GM23338 (cell line): ENCODE measurements at regions not wholly inside any gene's neighbourhood (a gene's known extent, or its start where the extent isn't known, plus 50 kb on each side); places are given as distances from the start of the nearest gene placed in this dataset.
"Not testable (repeated sequence)": the region's sequence is repeated elsewhere in the genome, so short reads cannot be mapped to it uniquely, and the experiment has no call there.

Source experiments
- ATAC-seq: fragments of 200-7000 bp; cut with Tn5 transposase; 3 replicates; pipeline ENCODE4 v1.9.1; 2020
- DNase-seq: peaks from one replicate; pipeline ENCODE4 v3.0.0-alpha.2; 2015; ENCODE audit warnings: low spot score
- H2AFZ ChIP-seq: fragments of 200-600 bp; sonication (generic); 2 replicates; pipeline ENCODE4 v1.8.0; 2016; ENCODE audit warnings: antibody characterized with exemption, mild to moderate bottlenecking, moderate library complexity
- H3F3A ChIP-seq: fragments of 200-600 bp; sonication (generic); replicated peaks from 2 replicates; pipeline ENCODE4 v1.8.0; 2017; ENCODE audit warnings: antibody characterized with exemption, mixed run types, low read depth
- H3K27ac ChIP-seq: fragments of 200-600 bp; sonication (generic); 2 replicates; pipeline ENCODE4 v1.6.1; 2016; ENCODE audit warnings: low read depth
- H3K27me3 ChIP-seq: fragments of 200-600 bp; sonication (generic); 2 replicates; pipeline ENCODE4 v1.8.0; 2016; ENCODE audit warnings: mild to moderate bottlenecking, mixed run types, moderate library complexity; ENCODE audit not compliant: insufficient read depth
- H3K36me3 ChIP-seq: fragments of 200-600 bp; sonication (generic); 2 replicates; pipeline ENCODE4 v1.8.0; 2016; ENCODE audit warnings: mild to moderate bottlenecking; ENCODE audit not compliant: insufficient read depth
- H3K4me1 ChIP-seq: fragments of 200-600 bp; sonication (generic); 2 replicates; pipeline ENCODE4 v1.8.0; 2016; ENCODE audit warnings: mild to moderate bottlenecking, moderate library complexity; ENCODE audit not compliant: insufficient read depth
- H3K4me2 ChIP-seq: fragments of 200-600 bp; sonication (generic); 2 replicates; pipeline ENCODE4 v1.7.1; 2017; ENCODE audit warnings: mixed run types
- H3K4me3 ChIP-seq: fragments of 200-600 bp; sonication (generic); 2 replicates; pipeline ENCODE4 v1.6.1; 2016; ENCODE audit warnings: mixed run types
- H3K79me2 ChIP-seq: fragments of 200-600 bp; sonication (generic); replicated peaks from 2 replicates; pipeline ENCODE4 v1.8.0; 2017; ENCODE audit warnings: mild to moderate bottlenecking; ENCODE audit not compliant: insufficient read depth
- H3K9me2 ChIP-seq: fragments of 200-600 bp; sonication (generic); 2 replicates; pipeline ENCODE4 v1.8.0; 2017; ENCODE audit not compliant: insufficient read depth
- H4K20me1 ChIP-seq: fragments of 200-600 bp; sonication (generic); replicated peaks from 2 replicates; pipeline ENCODE4 v1.8.0; 2017; ENCODE audit warnings: mild to moderate bottlenecking; ENCODE audit not compliant: insufficient read depth
- H3K27ac Mint-ChIP-seq: 2 replicates; pipeline ENCODE4 v1.8.0; 2020; ENCODE audit warnings: inconsistent platforms, mild to moderate bottlenecking, moderate library complexity, mixed read lengths
- H3K27me3 Mint-ChIP-seq: 3 replicates; pipeline ENCODE4 v1.8.0; 2022; ENCODE audit warnings: low read depth, mild to moderate bottlenecking, moderate library complexity, mixed read lengths, inconsistent platforms; ENCODE audit not compliant: insufficient read depth, poor library complexity
- H3K36me3 Mint-ChIP-seq: 3 replicates; pipeline ENCODE4 v1.8.0; 2021; ENCODE audit warnings: low read depth, mild to moderate bottlenecking, inconsistent platforms, moderate library complexity, mixed read lengths
- H3K4me1 Mint-ChIP-seq: 3 replicates; pipeline ENCODE4 v1.8.0; 2020; ENCODE audit warnings: mild to moderate bottlenecking, inconsistent platforms, mixed read lengths
- H3K4me3 Mint-ChIP-seq: 3 replicates; pipeline ENCODE4 v1.8.0; 2021; ENCODE audit warnings: moderate library complexity, mild to moderate bottlenecking, inconsistent platforms, mixed read lengths
- H3K9me3 Mint-ChIP-seq: 3 replicates; pipeline ENCODE4 v1.8.0; 2020; ENCODE audit warnings: moderate library complexity, mild to moderate bottlenecking, inconsistent platforms, mixed read lengths
- CREB1 ChIP-seq: fragments of 250-450 bp; sonication (Bioruptor Pico); IDR thresholded peaks from 2 replicates; pipeline ENCODE4 v1.5.0; 2020; ENCODE audit warnings: low read depth, mild to moderate bottlenecking, moderate library complexity
- EZH2 ChIP-seq: fragments of 200-600 bp; sonication (generic); IDR thresholded peaks from one replicate; pipeline ENCODE4 v1.8.0; 2017; ENCODE audit warnings: antibody characterized with exemption, mild to moderate bottlenecking, low read depth; ENCODE audit not compliant: unreplicated experiment
- EZH2phosphoT487 ChIP-seq: fragments of 200-600 bp; sonication (generic); IDR thresholded peaks from one replicate; pipeline ENCODE4 v1.8.1; 2018; ENCODE audit warnings: antibody characterized with exemption; ENCODE audit not compliant: unreplicated experiment
- NANOG ChIP-seq: IDR thresholded peaks from 2 replicates; pipeline ENCODE4 v1.6.1; 2016; ENCODE audit warnings: antibody characterized with exemption, borderline replicate concordance
- POLR2AphosphoS5 ChIP-seq: IDR thresholded peaks from 2 replicates; pipeline ENCODE4 v1.6.1; 2016; ENCODE audit warnings: antibody characterized with exemption, low read depth
- STAT1 ChIP-seq: IDR thresholded peaks from one replicate; pipeline ENCODE4 v1.6.1; 2016; ENCODE audit warnings: antibody characterized with exemption; ENCODE audit not compliant: unreplicated experiment
- ZNF114 ChIP-seq: fragments of 250-450 bp; sonication (Bioruptor Pico); IDR thresholded peaks from 2 replicates; pipeline ENCODE4 v1.5.0; 2020; ENCODE audit warnings: mild to moderate bottlenecking, moderate library complexity
- ZNF331 ChIP-seq: fragments of 250-450 bp; sonication (Bioruptor Pico); IDR thresholded peaks from 2 replicates; pipeline ENCODE4 v1.5.0; 2020; ENCODE audit warnings: low read depth, mild to moderate bottlenecking, moderate library complexity
- TF ChIP-seq, protein P1 (sequence below): IDR thresholded peaks from one replicate; pipeline ENCODE4 v1.6.1; 2018; ENCODE audit warnings: antibody characterized with exemption; ENCODE audit not compliant: unreplicated experiment

DNA sequence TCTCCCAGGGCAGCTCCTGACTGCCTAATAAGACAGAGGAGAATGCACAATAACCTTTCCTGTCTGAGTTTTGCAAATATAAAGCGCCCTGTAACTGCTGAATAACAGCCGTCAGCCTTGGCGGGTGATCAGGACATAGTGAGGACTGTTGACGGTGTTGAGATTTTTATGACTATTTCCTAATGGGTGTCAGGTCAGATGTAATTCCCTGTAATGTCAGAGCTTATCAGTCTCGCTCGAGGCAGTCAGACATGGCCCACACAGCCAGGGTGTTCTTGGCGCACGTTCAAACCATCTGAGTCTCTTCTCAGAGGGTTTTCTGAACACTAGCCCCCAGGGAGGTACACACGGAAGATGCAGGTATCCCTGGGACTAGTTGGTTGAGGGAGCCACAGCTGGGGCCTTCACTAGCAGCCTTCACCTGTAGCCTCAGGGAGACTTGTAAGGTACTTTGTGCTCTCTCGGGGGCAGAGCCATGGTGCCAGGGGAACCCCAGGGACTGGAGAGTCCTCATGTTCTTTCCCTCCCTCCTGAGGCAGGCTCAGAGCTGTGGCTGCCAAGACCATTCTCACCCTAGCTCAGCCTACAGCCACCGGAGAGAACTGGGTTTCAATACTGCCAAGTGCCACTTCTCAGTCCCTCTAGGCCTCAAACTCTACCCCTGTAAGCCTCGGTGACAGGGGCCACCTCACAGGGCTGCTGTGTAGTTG is 213.1 kb downstream of the UQCRFS1 start:
- Histone ChIP-seq H3K4me3 (no peak overlapping the region), H3K4me1 (no peaks in the 10 kb centered on the region), H3K27me3 (no peaks in the 10 kb centered on the region), H2AFZ (no peak overlapping the region), H3K9me2 (no peaks in the 10 kb centered on the region), H4K20me1 (no peaks in the 10 kb centered on the region), H3K4me2 (no peak overlapping the region), H3K36me3 (no peaks in the 10 kb centered on the region), H3K27ac (no peak overlapping the region), H3F3A (no peaks in the 10 kb centered on the region), H3K79me2 (no peaks in the 10 kb centered on the region)
- TF ChIP-seq NANOG, result no peak
- TF ChIP-seq EZH2phosphoT487, result no peak
- TF ChIP-seq ZNF114 (CRISPR knock-in tag), result no peak
- no peak overlapping the region for H3K4me3 Mint-ChIP-seq
- no peak overlapping the region for H3K27ac Mint-ChIP-seq
- peaks cover 11% of the 10 kb centered on the region for H3K27me3 Mint-ChIP-seq
- DNase-seq (no peak), ATAC-seq (no peak)
- peaks cover 35% of the 10 kb centered on the region for H3K9me3 Mint-ChIP-seq
- H3K36me3 Mint-ChIP-seq, result peaks cover 19% of the 10 kb centered on the region
- H3K4me1 Mint-ChIP-seq, result peaks cover 18% of the 10 kb centered on the region

DNA sequence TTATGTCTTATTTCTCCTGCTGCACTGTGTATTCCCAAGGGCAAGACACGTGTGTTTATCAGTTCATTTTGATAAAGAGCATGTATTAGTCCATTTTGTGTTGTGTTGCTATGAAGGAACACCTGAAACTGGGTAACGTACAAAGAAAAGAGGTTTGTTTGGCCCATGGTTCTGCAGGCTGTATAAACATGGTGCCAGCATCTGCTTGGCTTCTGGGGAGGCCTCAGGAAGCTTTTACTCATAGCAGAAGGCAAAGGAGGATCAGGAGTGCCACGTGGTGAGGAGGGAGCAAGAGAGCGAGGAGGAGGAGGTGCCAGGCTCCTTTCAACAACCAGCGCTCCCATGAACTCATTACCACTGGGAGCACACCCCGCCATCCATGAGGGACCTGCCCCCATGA is 214.0 kb downstream of the UQCRFS1 start:
- peaks cover 26% of the 10 kb centered on the region for H3K36me3 Mint-ChIP-seq
- no peak for ATAC-seq
- Histone ChIP-seq H3K36me3 (no peaks in the 10 kb centered on the region), H2AFZ (no peak overlapping the region), H3K4me3 (no peak overlapping the region), H3K27ac (no peak overlapping the region), H3K79me2 (no peaks in the 10 kb centered on the region), H3K4me1 (no peaks in the 10 kb centered on the region), H3K9me2 (no peaks in the 10 kb centered on the region), H3K27me3 (no peaks in the 10 kb centered on the region), H4K20me1 (no peaks in the 10 kb centered on the region), H3F3A (no peaks in the 10 kb centered on the region), H3K4me2 (no peak overlapping the region)
- no peak overlapping the region for H3K27ac Mint-ChIP-seq
- peaks cover 44% of the 10 kb centered on the region for H3K9me3 Mint-ChIP-seq
- DNase-seq, result no peak
- peaks cover 18% of the 10 kb centered on the region for H3K4me1 Mint-ChIP-seq
- TF ChIP-seq ZNF331 (CRISPR knock-in tag) (no peak), CREB1 (CRISPR knock-in tag) (no peak), STAT1 (no peak), NANOG (no peak), EZH2 (no peak), POLR2AphosphoS5 (no peak), ZNF114 (CRISPR knock-in tag) (no peak)
- TF ChIP-seq, protein P1, sequence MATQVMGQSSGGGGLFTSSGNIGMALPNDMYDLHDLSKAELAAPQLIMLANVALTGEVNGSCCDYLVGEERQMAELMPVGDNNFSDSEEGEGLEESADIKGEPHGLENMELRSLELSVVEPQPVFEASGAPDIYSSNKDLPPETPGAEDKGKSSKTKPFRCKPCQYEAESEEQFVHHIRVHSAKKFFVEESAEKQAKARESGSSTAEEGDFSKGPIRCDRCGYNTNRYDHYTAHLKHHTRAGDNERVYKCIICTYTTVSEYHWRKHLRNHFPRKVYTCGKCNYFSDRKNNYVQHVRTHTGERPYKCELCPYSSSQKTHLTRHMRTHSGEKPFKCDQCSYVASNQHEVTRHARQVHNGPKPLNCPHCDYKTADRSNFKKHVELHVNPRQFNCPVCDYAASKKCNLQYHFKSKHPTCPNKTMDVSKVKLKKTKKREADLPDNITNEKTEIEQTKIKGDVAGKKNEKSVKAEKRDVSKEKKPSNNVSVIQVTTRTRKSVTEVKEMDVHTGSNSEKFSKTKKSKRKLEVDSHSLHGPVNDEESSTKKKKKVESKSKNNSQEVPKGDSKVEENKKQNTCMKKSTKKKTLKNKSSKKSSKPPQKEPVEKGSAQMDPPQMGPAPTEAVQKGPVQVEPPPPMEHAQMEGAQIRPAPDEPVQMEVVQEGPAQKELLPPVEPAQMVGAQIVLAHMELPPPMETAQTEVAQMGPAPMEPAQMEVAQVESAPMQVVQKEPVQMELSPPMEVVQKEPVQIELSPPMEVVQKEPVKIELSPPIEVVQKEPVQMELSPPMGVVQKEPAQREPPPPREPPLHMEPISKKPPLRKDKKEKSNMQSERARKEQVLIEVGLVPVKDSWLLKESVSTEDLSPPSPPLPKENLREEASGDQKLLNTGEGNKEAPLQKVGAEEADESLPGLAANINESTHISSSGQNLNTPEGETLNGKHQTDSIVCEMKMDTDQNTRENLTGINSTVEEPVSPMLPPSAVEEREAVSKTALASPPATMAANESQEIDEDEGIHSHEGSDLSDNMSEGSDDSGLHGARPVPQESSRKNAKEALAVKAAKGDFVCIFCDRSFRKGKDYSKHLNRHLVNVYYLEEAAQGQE, result no peak
- peaks cover 14% of the 10 kb centered on the region for H3K27me3 Mint-ChIP-seq
- H3K4me3 Mint-ChIP-seq, result no peak overlapping the region

DNA sequence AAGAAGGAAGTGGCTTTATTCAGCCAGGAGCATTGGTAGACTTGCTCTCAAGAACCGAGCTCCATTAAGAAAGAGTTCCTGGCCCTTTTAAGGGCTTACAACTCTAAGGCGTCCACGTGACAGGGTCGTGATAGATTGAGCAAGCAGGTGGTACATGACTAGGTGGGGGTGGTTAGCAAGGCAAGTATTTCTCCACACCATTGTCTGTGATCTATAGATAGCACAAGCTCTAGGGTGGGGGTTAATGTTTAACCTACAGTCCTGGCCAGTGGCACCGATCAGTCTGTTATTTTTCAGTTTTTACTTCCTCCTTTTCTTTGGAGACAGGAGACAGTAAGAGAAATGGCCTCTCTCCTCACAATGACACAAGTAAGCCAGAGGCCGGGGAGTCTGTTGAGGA is 215.1 kb downstream of the UQCRFS1 start:
- H3K27me3 ChIP-seq, H3K27ac ChIP-seq, H3K4me3 Mint-ChIP-seq, H3F3A ChIP-seq, H4K20me1 ChIP-seq, ATAC-seq, H3K4me1 ChIP-seq, H3K4me3 ChIP-seq, DNase-seq, H3K9me2 ChIP-seq, H3K79me2 ChIP-seq, H3K4me2 ChIP-seq, H3K36me3 ChIP-seq, H3K27ac Mint-ChIP-seq, H2AFZ ChIP-seq: not testable (repeated sequence)
- peaks cover 11% of the 10 kb centered on the region; the same call in 2 of the 3 replicates for H3K4me1 Mint-ChIP-seq
- H3K36me3 Mint-ChIP-seq, result peaks cover 35% of the 10 kb centered on the region
- H3K9me3 Mint-ChIP-seq, result peaks cover 55% of the 10 kb centered on the region
- H3K27me3 Mint-ChIP-seq, result peaks cover 14% of the 10 kb centered on the region
